ENCODE measurements at regions not wholly inside any gene's neighbourhood (a gene's known extent, or its start where the extent isn't known, plus 50 kb on each side); places are given as distances from the start of the nearest gene placed in this dataset.

DNA sequence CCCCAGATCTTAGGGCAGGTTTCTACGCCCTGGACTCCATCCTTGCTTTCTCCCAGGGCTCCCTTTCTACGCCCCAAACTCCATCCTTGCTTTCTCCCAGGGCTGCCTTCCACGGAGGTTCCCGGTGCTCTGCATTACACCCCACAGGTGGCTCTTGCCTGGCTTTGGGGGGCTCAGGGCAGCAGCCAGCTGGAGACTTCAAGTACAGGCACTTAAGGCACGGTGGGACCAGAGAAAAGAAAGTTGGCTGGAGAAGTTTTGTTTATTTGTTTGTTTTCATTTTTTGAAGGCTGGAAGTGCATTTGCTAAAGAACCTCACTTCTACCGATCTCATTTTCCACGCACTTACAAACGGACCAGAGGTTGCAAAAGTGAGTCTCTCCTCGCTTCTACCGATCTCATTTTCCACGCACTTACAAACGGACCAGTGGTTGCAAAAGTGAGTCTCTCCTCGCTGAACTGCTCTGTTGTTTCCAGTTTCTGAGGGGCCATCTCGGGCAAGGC lies 103.8 kb upstream of the MED13L start:
- DNase-seq, result no peak

DNA sequence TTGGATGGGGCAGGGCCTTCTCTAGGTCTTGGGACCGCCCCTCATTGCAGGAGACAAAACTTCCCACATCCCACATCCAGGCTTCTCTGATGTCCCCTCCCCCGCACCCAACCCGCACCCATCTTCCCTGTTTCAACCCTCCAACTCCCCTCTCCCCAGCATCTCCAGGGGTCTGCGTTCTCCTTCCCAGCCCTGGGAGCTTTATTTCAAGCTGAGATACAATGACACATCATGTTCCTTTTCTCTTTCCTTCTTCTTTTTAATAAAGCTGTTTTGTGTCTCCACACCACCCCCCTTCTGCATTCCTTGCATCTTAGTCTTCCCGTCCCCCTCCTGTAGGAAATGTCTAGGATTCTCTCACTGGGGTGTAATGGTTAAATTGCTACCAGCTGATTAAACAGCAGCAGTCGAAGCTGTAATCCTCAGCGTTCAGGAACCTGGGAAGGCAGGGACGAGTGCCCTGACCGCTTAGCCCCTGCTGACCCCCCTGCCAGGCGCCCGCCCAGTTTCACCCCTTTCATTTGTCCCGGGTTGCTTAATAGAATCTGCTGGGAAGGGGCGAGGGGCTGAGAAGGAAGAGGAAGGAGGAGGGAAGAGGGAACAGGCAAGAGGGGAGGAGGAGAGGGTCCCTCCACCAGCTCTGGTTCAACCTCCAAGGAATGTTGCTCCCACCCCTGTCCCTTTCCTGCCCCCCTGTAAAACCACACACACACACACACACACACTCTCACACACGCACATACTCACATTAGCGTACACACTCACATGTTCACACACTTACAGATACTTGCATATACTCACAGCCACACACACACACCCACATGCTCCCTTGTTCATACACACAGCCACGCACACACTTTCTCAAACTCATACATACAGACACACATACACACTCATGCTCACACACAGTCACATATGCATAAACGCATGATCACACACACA lies 104.5 kb upstream of the MED13L start:
- no peak for DNase-seq

DNA sequence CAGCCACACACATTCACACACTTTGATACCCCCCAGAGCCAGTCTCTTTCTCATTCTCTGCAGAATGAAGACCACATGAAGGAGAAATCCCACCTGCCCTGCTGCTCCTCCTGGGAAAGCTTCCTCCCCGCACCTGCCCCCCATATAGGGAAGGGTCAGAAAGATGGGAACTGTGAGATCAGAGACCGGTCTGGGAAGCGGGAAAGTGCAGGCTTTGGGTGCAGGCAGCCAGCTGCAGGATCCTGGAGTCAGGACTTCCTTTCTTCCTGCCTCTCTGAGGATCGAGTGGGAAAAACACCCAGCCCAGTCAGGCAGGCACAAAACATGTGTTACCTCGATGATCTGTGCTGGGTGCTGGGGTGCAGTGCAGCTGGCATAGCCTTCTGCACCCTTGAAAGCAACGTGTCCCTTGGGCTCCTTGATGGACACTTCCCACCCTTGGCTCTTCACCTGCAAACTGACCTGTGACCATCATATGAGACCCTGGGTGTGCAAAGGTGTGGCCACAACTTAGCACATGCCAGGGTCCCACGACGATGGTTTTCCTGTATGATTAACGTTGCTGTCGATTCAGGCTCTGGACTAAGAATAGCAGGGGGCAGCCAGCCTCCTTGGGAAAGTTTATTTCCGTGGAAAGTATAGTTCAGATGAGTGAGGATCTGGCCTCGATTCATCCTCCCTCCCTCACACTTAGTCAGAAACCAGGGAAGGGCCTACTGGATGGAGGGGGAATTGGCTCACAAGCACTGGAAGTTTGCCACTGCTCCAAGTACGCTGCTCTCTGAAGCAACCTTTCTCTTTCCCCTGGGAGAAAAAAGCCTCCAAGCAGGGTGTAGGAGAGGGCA lies 105.4 kb upstream of the MED13L start:
- DNase-seq, result peak; percentile 79 to 83

DNA sequence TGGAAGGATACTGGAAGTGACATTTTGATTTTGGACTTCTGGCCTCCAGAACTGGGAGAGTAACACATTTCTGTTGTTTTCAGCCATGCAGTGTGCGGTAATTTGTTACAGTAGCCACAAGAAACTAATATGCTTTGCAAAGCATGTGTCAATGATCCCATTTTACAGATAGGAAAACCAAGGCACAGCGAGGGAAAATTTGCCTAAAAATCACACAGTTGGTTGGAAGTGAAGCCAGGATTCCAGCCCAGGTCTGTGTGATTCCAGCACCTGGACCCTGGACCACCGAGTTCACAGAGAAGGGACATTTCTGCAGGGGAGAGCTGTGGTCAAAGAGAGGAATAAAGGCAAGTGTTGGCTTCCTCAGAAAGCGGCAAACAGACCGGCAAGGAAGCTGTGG lies 106.7 kb upstream of the MED13L start:
- no peak for DNase-seq

DNA sequence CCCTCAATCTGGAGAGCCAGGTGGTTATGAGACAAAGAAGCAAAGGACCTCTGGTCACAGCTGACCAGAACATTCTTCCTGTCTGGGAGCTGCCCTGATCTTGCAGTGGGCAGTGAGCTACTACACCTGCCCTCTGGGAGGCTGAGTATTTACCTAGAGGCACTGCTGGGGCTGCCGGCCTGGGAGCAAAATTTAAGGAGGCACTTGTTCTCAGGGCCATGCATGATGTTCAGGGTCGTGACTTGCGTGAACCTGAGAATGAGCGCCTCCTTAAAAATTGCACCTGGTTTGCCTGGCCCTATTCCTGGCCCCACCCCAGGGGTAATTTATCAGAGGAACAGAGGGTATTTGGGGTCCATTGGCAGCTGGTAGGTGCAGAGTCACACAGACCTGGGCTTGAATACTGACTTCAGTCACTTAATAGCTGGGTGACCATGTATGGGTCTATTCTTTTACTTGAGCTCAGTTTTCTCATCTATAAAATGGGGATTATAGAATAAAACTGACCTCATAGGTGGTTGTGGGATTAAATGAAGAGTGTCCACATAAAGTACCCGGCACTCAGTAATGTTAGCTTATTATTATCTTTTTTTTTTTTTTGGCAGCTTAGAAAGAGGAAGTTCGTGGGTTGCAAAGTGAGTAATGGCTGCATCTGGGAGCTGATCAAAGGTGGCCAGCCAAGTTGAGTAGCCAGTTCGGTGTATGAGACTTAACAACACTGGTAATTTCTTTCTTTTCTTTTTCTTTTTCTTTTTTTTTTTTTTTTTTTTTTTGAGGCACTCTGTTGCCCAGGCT lies 107.4 kb upstream of the MED13L start:
- DNase-seq, result no peak

DNA sequence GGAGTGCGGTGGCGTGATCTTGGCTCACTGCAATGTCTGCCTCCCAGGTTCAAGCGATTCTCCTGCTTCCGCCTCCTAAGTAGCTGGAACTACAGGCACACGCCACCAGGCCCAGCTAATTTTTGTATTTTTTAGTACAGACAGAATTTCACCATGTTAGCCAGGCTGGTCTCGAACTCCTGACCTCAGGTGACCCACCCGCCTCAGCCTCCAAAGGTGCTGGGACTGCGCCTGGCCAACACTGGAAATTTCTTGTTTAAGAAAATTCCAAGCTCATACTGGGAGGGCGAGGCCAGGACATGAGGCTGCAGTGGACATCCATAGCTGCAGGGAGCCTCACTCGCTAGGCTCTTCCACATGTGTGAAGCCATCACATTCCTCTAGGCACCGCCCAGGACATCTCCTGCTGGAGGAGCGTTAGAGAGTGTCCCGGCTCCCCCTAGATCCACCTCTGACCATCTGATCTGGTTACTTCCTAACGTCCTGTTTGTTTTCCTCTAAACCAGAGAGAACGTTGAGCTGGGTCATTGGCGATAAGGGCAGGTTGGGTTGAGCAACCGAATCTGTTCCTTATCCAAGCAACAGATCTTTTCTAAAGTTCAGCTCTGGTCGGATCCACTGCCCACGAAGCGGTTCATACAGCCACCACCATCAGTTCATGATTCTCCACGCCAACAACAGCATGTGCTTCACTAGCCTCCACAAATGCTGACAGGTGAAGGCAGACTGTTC lies 108.2 kb upstream of the MED13L start:
- no peak for DNase-seq

DNA sequence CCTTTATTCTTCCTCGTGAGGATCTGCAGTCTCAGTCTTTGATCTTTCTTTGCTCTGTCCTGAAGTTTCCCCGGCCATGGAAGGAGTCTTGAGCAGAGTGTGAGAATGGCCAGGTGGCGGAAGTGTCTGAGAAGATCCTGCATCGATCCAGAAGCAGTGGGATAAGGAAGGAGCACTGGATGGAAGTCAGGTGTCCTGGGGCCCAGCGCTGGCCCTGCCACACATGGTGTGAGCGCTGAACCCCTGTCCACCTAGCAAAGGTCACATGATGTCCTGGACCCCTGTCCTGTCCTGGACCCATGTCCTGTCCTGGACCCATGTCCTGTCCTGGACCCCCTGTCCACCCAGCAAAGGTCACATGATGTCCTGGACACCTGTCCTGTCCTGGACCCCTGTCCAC lies 111.8 kb upstream of the MED13L start:
- no peak for DNase-seq

DNA sequence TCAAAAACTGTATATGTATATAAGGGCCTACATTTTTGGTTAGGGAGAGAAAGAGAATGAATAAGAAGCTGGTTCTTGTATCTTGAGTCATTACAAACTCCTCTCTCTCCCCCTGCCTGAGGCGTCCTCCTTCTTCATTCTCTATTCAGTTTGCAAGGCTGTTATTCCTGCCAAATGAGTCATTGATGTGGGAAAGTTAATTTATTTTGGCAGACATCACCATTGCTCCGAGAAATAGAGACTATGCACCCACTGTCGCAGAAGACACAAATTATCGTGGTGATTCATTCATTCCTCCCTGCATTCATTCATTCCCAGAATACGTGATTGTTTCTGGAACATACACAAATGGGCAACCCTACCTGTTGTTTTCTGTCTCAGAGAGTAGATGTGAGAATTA lies 112.5 kb upstream of the MED13L start:
- no peak for DNase-seq

DNA sequence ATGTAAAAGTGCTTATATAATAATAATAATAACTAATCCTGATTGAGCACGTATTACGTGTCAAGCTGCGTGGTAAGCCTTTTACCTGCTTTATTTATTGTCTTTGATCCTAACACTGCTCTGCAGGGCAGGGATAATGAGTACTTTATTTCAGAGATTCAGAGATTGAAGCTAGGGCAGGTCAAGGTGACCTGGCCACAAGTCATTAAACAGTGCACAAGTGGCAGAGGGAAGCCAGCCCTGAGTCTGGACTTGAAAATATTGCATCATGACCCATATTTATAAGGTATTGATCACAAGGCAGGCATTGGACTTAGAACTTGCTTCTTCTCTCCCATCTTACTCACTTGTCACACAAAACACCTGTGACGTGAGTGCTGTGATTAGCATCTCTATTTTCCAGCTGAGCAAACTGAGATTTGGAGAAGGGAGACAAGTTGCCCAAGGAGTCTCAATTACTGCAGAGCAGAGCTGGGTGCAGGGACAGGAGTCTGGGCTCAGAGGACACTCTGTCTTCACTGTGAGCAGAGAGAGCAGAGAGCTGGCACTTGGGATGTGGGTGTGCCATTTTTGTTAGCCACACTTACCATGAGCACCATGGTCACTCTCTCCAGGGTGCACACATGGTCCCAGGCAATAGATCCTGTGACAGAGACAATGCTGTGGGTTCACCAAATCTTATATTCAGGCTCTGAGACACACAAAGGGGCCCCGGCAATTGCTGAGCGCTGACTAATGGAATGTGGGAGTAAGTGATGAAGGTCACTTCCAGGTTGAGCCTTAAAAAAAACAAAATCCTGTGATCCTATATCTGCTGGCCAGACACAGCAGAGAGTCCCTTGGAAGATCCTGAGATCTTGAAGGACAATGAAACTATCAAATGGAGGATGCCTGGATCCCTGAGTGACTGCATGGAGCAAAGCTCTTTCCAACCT lies 113.2 kb upstream of the MED13L start:
- no peak for DNase-seq

DNA sequence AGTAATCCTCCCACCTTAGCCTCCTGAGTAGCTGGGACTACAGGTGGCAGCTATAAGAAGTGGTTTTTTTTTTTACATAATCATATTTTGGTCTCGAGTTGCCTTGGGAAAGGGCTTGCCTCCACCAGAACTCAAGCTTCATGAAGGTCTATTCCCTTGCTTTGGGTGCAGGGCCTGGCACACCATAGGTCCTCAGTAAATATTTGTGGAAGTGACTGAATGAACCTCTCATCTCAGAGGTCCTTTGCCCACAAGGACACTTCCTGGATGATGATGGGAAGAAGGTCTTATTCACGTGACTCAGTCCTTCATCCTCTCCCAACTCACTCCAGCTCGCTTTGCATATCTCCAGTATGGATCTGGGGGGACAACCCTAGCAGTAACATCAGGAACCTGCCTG lies 114.0 kb upstream of the MED13L start:
- DNase-seq, result no peak

DNA sequence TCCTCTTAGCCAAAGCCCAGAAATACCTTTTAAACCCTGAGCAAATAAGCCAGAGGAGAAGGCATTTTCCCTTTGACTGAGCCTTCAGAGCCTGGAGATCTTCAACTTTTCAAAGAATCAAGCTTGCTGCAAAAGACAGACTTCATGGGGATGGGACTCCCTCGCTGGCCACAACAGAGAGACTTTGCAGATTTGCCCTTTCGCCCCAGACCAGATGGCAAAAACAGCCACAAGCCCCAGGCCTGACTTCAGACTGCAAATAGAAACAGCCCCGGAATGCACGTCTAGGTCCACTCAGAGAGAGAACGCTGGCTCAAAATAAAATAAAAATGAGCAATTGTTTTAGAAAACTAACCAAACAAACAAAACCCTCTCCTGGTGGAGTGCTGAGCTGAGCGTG lies 114.6 kb upstream of the MED13L start:
- no peak for DNase-seq

DNA sequence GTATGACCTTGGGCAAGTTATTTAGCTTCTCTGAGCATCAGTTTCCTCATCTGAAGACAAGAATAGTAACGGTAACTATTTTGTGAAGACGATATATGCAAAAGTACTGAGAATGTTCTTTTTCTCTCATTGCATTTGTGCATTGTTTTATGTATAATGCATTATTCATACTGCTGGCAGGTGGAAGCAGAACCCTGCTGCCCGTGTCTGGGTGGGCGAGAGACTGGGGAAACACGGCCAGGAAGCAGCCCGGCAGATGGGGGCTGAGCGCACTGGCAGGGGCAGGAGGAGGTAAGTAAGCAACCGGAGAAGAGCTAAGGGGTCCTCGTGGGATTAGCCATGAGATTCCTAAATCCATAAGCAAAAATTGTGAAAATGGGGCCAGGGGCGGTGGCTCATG lies 115.8 kb upstream of the MED13L start:
- no peak for DNase-seq

DNA sequence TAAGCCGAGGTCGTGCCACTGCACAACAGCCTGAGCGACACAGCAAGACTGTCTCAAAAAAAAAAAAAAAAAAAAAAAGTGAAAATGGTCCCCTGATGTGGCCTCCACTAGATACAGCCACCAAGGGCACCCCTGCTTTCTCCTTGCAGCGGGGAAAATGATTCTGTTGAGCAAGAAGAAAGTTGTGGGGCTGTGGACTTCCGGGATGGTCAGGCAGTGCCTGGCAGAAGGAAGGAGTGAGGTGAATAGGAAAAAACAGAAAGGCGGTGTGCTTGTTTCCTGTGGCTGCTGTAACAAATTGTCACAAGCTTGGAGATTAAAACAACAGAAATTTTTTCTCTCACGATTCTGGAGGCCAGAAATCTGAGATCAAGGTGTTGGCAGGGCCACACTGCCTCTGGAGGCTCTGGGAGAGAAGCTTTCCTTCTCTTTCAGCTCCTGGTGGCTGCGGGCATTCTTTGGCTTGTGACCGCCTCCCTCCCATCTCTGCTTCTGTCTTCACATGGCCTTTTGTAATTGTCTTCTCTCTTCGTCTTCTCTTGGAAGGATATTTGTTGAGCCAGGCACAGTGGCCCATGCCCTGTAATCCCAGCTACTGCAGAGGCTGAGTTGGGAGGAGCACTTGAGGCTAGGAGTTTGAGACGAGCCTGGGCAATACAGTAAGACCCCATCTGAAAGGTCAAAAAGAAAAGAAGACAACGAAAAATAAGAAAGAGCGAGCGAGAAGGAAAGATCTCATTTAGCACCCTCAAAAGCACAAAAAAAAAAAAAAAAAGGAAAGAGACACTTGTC lies 116.6 kb upstream of the MED13L start:
- DNase-seq, result no peak

DNA sequence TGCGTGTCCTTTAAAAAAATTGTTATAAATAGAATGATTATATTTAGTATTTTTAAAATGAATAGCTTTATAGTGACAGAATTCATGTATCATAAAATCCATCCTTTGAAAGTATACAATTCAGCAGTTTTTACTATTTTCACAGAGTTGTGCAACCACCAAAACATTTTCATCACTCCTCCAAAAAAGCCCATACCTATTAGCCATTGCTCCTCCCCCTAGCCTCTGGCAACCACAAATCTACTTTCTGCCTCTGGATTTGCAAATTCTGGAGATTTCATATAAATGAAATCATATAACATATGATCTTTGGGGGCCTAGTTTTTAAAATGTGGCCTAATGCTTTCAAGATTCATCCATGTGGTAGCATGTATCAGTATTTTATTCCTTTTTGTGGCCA lies 117.9 kb upstream of the MED13L start:
- DNase-seq, result no peak

DNA sequence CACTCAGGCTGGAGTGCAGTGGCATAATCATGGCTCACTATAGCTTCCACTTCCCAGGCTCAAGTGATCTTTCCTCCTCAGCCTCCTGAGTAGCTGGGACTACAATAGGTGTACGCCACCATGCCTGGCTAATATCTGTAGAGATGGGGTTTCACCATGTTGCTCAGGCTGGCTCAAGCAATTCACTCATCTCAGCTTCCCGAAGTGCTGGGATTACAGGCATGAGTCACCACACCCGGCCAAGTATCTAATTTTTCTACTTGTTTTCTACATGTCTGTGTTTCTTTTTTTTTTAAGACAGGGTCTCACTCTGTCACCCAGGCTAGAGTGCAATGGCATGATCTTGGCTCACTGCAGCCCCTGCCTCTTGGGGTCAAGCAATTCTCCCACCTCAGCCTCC lies 119.7 kb upstream of the MED13L start:
- no peak for DNase-seq

DNA sequence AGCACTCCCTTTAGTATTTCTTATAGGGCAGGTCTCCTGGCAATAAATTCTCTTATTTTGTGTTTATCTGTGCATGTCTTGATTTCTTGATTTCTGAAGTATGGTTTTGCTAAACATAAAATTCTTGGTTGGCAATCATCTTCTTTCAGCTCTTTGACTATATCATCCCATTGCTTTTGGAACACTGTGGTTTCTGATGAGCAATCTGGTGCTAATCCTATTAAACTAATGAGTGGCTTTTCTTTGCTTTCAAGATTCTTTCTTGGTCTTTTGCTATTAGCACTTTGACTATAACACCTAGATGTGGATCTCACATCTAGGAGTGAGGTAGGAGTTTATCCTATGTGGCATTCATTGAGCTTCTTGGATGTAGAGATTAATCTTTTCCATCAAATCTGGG lies 120.7 kb upstream of the MED13L start:
- DNase-seq, result no peak

DNA sequence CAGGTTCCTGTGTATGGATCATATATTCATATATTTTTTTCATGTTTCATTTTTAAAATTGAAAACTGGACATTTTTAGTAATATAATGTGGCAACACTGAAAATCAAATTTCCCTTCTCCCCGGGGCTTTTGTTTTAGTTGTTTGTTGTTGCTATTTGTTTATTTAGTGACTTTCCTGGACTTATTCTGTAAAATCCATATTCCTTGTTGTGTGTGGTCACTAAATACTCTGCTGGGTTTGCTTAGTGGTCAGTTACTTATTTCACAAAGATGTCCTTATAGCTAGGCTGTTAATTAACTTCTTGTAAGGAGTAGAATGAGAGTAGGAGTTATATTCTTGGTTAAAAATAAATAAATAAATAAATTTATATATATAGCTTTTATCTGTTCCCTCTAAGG lies 121.6 kb upstream of the MED13L start:
- no peak for DNase-seq

DNA sequence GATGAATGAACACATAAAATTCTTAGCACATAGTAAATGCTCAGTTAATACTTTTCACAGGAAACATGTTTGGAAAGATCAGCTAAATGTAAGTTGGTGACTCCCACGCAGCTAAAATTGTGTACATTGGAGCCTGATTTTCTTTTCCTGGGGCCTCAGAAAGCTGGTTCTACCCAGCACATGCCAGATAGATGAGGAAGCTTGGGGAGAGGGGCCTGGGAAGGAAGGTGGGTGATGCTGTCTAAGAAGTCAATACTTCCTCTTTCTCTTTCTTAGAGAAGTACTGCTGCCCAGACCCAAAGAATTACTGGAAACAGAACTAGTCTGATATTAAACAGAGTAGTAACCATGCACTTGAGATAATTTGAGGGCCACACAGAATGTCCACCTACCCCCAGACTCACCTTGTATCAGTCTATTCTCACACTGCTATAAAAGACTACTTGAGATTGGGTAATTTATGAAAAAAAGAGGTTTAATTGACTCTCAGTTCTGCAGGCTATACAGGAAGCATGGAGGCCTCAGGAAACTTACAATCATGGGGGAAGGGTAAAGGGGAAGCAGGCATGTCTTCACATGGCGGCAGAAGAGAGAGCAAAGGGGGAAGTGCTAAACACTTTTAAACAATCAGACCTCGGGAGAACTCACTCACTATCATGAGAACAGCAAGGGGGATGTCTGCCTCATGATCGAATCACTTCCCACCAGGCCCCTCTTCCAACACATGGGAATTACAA lies 123.3 kb upstream of the MED13L start:
- DNase-seq, result no peak

DNA sequence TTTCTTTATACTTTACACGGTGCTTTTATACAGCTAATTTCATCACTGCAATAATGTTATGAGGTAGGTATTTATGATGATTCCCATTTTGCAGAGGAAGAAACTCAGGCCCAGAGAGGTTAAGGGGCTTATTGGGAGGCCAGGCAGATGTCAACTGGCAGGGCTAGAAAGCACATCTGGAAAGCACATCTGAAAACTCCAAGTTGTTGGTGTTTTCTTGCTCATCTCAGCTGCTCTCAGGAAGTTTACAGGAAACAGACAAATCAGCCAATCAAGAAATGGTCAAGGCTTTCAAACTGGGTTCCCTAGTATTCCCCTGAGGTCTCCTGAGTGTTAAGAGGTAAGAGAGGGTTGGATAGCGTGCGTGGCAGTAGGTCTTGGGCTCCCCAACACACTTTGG lies 124.1 kb upstream of the MED13L start:
- no peak for DNase-seq

Data from right lung (tissue), 2 donors.